OCI-LY1 (cell line): ENCODE measurements at regions not wholly inside any gene's neighbourhood (a gene's known extent, or its start where the extent isn't known, plus 50 kb on each side); places are given as distances from the start of the nearest gene placed in this dataset.

ENCODE experiments used
- EZH2 ChIP-seq: fragments of 200-600 bp; sonication (generic), shearing (Covaris generic); IDR thresholded peaks from 2 replicates; pipeline ENCODE4 v1.8.0; 2017; ENCODE audit warnings: borderline replicate concordance, mixed run types, mild to moderate bottlenecking, antibody characterized with exemption, low read length, moderate library complexity, mixed read lengths
- TF ChIP-seq, protein P1 (sequence below): fragments of 200-600 bp; sonication (generic), shearing (Covaris generic); IDR thresholded peaks from 2 replicates; pipeline ENCODE4 v1.5.1; 2017; ENCODE audit warnings: mild to moderate bottlenecking, antibody characterized with exemption, low read length, moderate library complexity, mixed read lengths

DNA sequence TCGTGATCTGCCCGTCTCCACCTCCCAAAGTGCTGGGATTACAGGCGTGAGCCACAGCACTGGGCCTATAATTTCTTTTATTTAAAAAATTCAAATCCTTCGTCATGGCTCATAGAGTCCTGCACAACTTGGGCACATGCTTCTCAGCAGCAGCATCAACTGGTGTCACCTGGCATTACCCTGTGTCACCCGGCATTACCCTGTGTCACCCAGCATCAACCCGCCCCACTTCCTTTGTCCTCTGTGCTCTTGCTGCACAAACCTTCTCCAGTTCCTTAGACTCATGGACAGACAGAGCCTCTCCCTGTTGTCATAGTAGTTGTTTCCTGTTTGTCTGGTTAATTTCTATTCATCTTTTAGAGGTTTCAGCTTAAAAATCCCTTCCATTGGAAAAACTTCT is 121.2 kb upstream of the SERBP1 start:
- TF ChIP-seq, protein P1, sequence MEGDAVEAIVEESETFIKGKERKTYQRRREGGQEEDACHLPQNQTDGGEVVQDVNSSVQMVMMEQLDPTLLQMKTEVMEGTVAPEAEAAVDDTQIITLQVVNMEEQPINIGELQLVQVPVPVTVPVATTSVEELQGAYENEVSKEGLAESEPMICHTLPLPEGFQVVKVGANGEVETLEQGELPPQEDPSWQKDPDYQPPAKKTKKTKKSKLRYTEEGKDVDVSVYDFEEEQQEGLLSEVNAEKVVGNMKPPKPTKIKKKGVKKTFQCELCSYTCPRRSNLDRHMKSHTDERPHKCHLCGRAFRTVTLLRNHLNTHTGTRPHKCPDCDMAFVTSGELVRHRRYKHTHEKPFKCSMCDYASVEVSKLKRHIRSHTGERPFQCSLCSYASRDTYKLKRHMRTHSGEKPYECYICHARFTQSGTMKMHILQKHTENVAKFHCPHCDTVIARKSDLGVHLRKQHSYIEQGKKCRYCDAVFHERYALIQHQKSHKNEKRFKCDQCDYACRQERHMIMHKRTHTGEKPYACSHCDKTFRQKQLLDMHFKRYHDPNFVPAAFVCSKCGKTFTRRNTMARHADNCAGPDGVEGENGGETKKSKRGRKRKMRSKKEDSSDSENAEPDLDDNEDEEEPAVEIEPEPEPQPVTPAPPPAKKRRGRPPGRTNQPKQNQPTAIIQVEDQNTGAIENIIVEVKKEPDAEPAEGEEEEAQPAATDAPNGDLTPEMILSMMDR, result no peak
- TF ChIP-seq EZH2, result no peak
